ENCODE measurements at regions not wholly inside any gene's neighbourhood (a gene's known extent, or its start where the extent isn't known, plus 50 kb on each side); places are given as distances from the start of the nearest gene placed in this dataset.
"Not testable (repeated sequence)": the region's sequence is repeated elsewhere in the genome, so short reads cannot be mapped to it uniquely, and the experiment has no call there.

DNA sequence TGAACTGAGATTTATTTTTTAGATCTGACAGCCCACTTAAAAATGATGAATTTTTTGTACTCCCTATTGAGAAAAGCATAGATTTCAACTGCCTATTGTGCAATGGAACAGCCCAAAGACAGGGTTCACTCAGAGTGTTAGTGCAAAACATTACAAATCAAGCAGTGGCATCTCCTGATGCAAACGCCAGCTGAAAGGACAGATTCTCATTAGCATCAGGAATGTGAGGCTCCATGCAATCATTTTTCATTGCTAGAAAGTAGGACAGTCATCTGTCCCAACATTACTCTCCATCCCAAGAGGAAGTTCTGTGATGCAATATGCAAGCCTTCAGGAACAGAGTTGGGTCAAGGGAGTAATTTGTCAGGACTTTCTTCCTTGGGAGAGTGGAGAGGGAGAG, 215.4 kb downstream of the ATP6V0E2 start:
- H3K9me3 ChIP-seq; H3K27me3 ChIP-seq; H3K4me1 ChIP-seq; H3K27ac ChIP-seq (replicated peaks in 1 of 4); DNase-seq (ENCODE audit: extremely low spot score); H3K4me3 ChIP-seq; intact Hi-C loops (cut with DNase I); H3K36me3 ChIP-seq: not testable (repeated sequence)
- WGBS, result 20% methylated on average over 1 of the region's 1 CpG
- peak in 1 of 2 donors; percentile 39 for TF ChIP-seq POLR2AphosphoS5 (IDR thresholded peaks at IDR 0.05)

DNA sequence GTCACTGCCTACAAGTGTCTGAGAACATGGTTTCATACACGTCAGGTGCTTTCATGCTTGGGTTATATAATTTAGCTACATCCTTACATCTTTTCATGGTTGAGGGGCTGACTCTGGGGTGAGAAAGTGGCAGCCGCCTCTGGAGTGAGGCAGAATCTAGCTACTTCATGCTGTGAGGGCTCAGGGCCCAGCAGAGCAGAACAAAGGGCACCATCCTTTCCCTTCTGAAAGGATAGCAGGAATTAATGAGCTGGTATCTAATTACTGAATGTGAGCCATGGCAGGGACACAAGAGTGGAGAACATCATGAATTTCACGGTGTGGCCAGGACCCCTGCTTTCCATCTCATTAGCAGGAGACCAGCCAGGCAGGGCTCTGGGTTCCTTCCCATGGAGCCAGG, 217.0 kb downstream of the ATP6V0E2 start:
- intact Hi-C loops (cut with DNase I); H3K36me3 ChIP-seq; H3K27ac ChIP-seq (replicated peaks in 1 of 4); H3K27me3 ChIP-seq; H3K4me1 ChIP-seq; H3K4me3 ChIP-seq; H3K9me3 ChIP-seq: not testable (repeated sequence)
- WGBS, result no CpG with 5 or more reads among the region's 3 CpGs
- DNase-seq (ENCODE audit: extremely low spot score), result peak; percentile 17

DNA sequence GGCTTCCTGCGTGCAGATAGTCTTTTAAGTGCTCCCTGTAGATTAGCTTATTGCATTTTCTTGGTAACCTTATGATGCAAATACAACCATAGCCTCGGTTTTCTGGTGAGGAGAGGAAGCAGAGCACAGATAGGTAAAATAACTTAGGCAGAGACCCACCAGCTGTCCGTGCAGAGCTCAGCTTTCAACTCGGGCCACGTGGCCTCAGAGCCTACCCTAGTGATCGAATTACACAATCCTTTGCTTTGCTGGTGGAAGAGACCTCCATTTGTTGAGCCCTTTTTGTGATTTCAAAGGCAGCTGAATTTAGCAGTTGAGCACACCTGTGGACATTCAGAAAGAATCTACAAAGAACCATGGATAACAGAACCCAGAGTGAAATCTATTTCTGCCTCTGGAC, 220.1 kb downstream of the ATP6V0E2 start:
- DNase-seq (ENCODE audit: extremely low spot score); H3K4me3 ChIP-seq; H3K36me3 ChIP-seq; H3K27me3 ChIP-seq; H3K27ac ChIP-seq (replicated peaks in 1 of 4); H3K9me3 ChIP-seq; intact Hi-C loops (cut with DNase I); H3K4me1 ChIP-seq: not testable (repeated sequence)
- 47% methylated on average over 5 of the region's 6 CpGs for WGBS

DNA sequence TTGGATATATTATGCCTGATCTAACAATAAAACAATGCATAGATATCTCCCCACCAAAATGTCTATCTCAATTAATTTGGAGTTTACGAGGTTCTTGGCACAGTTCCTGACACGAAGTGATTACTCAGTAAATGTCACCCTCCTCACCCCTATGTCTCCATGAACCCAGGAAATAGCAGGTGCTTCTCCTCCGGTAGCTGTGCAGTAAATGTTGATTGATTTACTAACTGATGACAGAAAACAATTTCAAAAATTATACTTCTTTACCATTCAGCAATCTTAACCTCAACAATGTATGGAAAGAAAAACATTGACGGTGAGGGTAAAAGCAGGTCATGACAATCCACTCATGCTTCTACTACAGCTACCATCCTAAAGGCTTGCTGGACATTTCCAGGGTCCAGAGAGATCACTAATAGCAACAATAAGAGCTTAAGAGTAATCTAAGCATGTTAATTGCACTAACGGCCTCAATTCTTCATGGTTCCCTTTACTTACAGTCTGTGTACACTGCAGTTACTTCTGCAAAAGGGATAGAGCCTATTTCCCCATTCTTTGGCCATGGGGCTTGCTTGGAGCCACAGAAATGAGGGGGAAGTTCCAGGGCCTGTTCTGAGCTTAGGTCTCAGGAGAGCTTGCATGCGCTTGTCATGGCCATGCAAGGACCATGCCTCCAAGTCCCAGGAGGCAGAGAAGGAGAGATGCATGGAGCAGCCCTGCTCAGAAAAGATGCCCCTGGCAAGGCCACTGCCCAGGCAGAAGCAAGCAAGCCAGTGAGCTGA, 222.6 kb downstream of the ATP6V0E2 start:
- 44% methylated on average over 5 of the region's 6 CpGs for WGBS
- H3K9me3 ChIP-seq; intact Hi-C loops (cut with DNase I); H3K4me1 ChIP-seq; H3K36me3 ChIP-seq; H3K27ac ChIP-seq (replicated peaks in 1 of 4); DNase-seq (ENCODE audit: extremely low spot score); H3K27me3 ChIP-seq; H3K4me3 ChIP-seq: not testable (repeated sequence)

- H3K4me3 ChIP-seq; H3K9me3 ChIP-seq; H3K36me3 ChIP-seq; H3K4me1 ChIP-seq; intact Hi-C loops (cut with DNase I); H3K27ac ChIP-seq (replicated peaks in 1 of 4); H3K27me3 ChIP-seq; DNase-seq (ENCODE audit: extremely low spot score): not testable (repeated sequence)
- 64% methylated on average over 6 of the region's 7 CpGs for WGBS
These were observed 224.6 kb upstream of the LRRC61 start for GRCh38 chr7:150098592-150098991.

DNA sequence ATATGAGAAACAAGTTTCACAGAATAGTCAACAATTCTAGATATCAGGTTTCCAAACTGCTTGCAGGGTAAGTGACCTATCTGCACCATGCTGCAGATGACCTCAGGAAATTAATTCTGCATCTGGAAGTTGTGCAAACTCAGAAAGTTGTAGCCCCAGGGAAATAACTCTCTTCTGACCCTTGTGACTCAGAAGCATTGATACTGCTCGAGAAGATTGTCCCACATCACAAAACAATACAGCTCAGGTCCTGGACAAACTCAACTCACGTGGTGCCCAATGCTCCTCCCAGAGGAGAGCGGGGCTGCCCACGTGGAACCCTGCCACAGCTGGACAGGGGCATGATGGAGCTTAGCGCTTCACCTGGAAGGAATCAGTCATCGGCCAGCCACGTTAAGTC, 221.9 kb upstream of the LRRC61 start:
- H3K9me3 ChIP-seq; DNase-seq (ENCODE audit: extremely low spot score); H3K27ac ChIP-seq (replicated peaks in 1 of 4); H3K4me1 ChIP-seq; H3K27me3 ChIP-seq; intact Hi-C loops (cut with DNase I); H3K36me3 ChIP-seq; H3K4me3 ChIP-seq: not testable (repeated sequence)
- 74% methylated on average over 7 of the region's 7 CpGs for WGBS

GRCh38 chr7:150107283-150107682, 215.9 kb upstream of the LRRC61 start:
- H3K27ac ChIP-seq (replicated peaks in 1 of 4); DNase-seq (ENCODE audit: extremely low spot score); H3K4me1 ChIP-seq; H3K4me3 ChIP-seq; H3K36me3 ChIP-seq; intact Hi-C loops (cut with DNase I); H3K9me3 ChIP-seq; H3K27me3 ChIP-seq: not testable (repeated sequence)
- WGBS, result 79% methylated on average over 1 of the region's 1 CpG

DNA sequence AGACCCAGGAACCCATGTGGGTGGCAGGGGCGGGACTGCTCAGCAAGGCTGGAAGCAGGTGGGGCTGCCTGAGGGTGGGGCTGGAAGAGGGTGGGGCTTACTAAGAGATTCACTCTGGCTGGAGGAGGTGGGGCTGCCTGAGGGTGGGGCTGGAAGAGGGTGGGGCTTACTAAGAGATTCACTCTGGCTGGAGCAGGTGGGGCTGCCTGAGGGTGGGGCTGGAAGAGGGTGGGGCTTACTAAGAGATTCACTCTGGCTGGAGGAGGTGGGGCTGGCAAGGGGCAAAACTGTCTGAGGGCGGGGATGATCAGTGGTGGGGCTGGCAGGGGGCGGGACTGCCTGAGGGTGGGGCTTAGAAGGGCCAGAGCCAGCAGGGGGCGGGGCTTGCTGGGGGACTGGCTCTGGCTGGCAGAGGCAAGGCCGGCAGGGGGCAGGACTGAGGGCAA, 212.8 kb upstream of the LRRC61 start:
- H3K27me3 ChIP-seq, result peaks cover 0 to 13% (median 0%) of the 10 kb centered on the region in 4 donors
- H3K4me3 ChIP-seq; DNase-seq (ENCODE audit: extremely low spot score); H3K9me3 ChIP-seq; H3K27ac ChIP-seq (replicated peaks in 1 of 4); intact Hi-C loops (cut with DNase I); H3K4me1 ChIP-seq; H3K36me3 ChIP-seq: not testable (repeated sequence)
- WGBS, result no CpG with 5 or more reads among the region's 5 CpGs

DNA sequence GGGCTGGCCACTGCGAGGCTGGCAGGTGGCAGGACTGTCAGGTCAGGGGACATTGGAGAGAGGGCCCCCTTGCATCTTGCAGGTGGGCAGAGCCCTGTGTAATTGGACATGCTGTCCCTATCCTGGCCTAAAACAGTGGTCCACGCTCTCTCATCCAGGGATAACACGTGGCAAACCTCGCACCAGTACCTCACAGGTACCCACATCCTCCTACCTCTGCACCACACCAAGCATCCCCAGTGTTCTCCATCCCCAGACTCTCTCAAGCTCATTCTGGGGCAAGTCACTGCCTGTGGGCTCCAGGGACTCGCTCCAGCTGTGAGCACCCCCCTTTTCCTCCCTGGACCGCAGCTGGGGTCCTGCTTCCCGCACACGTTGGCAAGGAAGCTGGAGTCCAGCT, 212.3 kb upstream of the LRRC61 start:
- H3K27ac ChIP-seq (replicated peaks in 1 of 4); H3K4me3 ChIP-seq; H3K36me3 ChIP-seq; DNase-seq (ENCODE audit: extremely low spot score); intact Hi-C loops (cut with DNase I); H3K9me3 ChIP-seq; H3K4me1 ChIP-seq: not testable (repeated sequence)
- 79% methylated on average over 7 of the region's 8 CpGs for whole genome bisulfite sequencing
- H3K27me3 ChIP-seq, result peaks cover 0 to 13% (median 0%) of the 10 kb centered on the region in 4 donors

DNA sequence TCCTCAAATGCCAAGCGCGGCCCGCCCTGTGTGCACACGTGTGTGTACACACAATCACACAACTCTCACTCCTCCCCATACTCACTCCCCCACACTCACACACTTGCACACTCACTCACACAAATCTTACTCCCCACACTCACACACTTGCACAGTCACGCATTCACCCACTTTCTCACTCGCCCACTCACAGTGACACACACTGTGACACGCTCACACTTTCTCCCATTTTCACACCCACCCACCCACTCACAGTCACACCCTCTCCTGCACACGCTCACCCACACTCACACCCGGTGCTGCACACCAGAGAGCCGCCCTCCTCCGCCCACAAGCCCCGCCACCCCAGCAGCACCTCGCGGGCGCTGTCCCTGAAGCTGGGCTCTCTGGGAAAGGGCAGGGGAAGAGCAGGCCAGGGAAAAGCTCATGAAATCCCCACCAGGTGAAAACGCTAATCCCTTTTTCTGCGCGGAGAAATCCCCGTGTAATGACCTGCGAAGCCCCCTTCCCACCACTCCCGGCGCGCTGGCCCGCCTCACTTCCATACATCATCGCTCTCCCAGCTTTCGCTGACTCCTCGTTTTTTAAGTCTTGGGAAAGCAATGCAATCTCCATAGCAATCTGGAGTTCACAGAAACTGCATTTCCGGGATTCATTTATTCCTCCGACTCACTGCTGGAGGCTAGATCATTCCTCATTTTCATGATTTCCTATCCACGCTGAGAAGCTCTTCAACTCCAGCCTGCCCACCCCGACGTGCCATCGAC, 211.6 kb upstream of the LRRC61 start:
- H3K27ac ChIP-seq (replicated peaks in 1 of 4); H3K36me3 ChIP-seq; H3K4me1 ChIP-seq; H3K9me3 ChIP-seq; DNase-seq (ENCODE audit: extremely low spot score); H3K4me3 ChIP-seq; intact Hi-C loops (cut with DNase I): not testable (repeated sequence)
- 37% methylated on average over 26 of the region's 33 CpGs for WGBS
- peaks cover 0 to 13% (median 0%) of the 10 kb centered on the region in 4 donors for H3K27me3 ChIP-seq

- DNase-seq (ENCODE audit: extremely low spot score); H3K4me1 ChIP-seq; H3K27ac ChIP-seq (replicated peaks in 1 of 4): not testable (repeated sequence)
These were observed 209.9 kb upstream of the LRRC61 start for GRCh38 chr7:150113301-150113700.

GRCh38 chr7:150114591-150114990, 208.6 kb upstream of the LRRC61 start:
- peaks cover 0 to 23% (median 0%) of the 10 kb centered on the region in 4 donors for H3K27me3 ChIP-seq
- H3K36me3 ChIP-seq; DNase-seq (ENCODE audit: extremely low spot score); H3K4me3 ChIP-seq; H3K27ac ChIP-seq (replicated peaks in 1 of 4); intact Hi-C loops (cut with DNase I); H3K4me1 ChIP-seq; H3K9me3 ChIP-seq: not testable (repeated sequence)
- 66% methylated on average over 3 of the region's 3 CpGs for WGBS

More at GRCh38 chr7:150113301-150113700, 209.9 kb upstream of the LRRC61 start:
- intact Hi-C loops (cut with DNase I); H3K4me3 ChIP-seq; H3K36me3 ChIP-seq; H3K9me3 ChIP-seq: not testable (repeated sequence)
- WGBS, result 74% methylated on average over 2 of the region's 2 CpGs
- H3K27me3 ChIP-seq, result peaks cover 0 to 23% (median 0%) of the 10 kb centered on the region in 4 donors

Measured in esophagus muscularis mucosa (tissue), 4 donors.